GM23338 (cell line): ENCODE measurements at regions not wholly inside any gene's neighbourhood (a gene's known extent, or its start where the extent isn't known, plus 50 kb on each side); places are given as distances from the start of the nearest gene placed in this dataset.
A peak's percentile ranks its signal among the peaks of the same experiment; 100 is the strongest.

Source experiments
- ATAC-seq: fragments of 200-7000 bp; cut with Tn5 transposase; 3 replicates; pipeline ENCODE4 v1.9.1; 2020
- DNase-seq: peaks from one replicate; pipeline ENCODE4 v3.0.0-alpha.2; 2015; ENCODE audit warnings: low spot score
- H2AFZ ChIP-seq: fragments of 200-600 bp; sonication (generic); 2 replicates; pipeline ENCODE4 v1.8.0; 2016; ENCODE audit warnings: antibody characterized with exemption, mild to moderate bottlenecking, moderate library complexity
- H3F3A ChIP-seq: fragments of 200-600 bp; sonication (generic); replicated peaks from 2 replicates; pipeline ENCODE4 v1.8.0; 2017; ENCODE audit warnings: antibody characterized with exemption, mixed run types, low read depth
- H3K27ac ChIP-seq: fragments of 200-600 bp; sonication (generic); 2 replicates; pipeline ENCODE4 v1.6.1; 2016; ENCODE audit warnings: low read depth
- H3K27me3 ChIP-seq: fragments of 200-600 bp; sonication (generic); 2 replicates; pipeline ENCODE4 v1.8.0; 2016; ENCODE audit warnings: mild to moderate bottlenecking, mixed run types, moderate library complexity; ENCODE audit not compliant: insufficient read depth
- H3K36me3 ChIP-seq: fragments of 200-600 bp; sonication (generic); 2 replicates; pipeline ENCODE4 v1.8.0; 2016; ENCODE audit warnings: mild to moderate bottlenecking; ENCODE audit not compliant: insufficient read depth
- H3K4me1 ChIP-seq: fragments of 200-600 bp; sonication (generic); 2 replicates; pipeline ENCODE4 v1.8.0; 2016; ENCODE audit warnings: mild to moderate bottlenecking, moderate library complexity; ENCODE audit not compliant: insufficient read depth
- H3K4me2 ChIP-seq: fragments of 200-600 bp; sonication (generic); 2 replicates; pipeline ENCODE4 v1.7.1; 2017; ENCODE audit warnings: mixed run types
- H3K4me3 ChIP-seq: fragments of 200-600 bp; sonication (generic); 2 replicates; pipeline ENCODE4 v1.6.1; 2016; ENCODE audit warnings: mixed run types
- H3K79me2 ChIP-seq: fragments of 200-600 bp; sonication (generic); replicated peaks from 2 replicates; pipeline ENCODE4 v1.8.0; 2017; ENCODE audit warnings: mild to moderate bottlenecking; ENCODE audit not compliant: insufficient read depth
- H3K9me2 ChIP-seq: fragments of 200-600 bp; sonication (generic); 2 replicates; pipeline ENCODE4 v1.8.0; 2017; ENCODE audit not compliant: insufficient read depth
- H4K20me1 ChIP-seq: fragments of 200-600 bp; sonication (generic); replicated peaks from 2 replicates; pipeline ENCODE4 v1.8.0; 2017; ENCODE audit warnings: mild to moderate bottlenecking; ENCODE audit not compliant: insufficient read depth
- H3K27ac Mint-ChIP-seq: 2 replicates; pipeline ENCODE4 v1.8.0; 2020; ENCODE audit warnings: inconsistent platforms, mild to moderate bottlenecking, moderate library complexity, mixed read lengths
- H3K27me3 Mint-ChIP-seq: 3 replicates; pipeline ENCODE4 v1.8.0; 2022; ENCODE audit warnings: low read depth, mild to moderate bottlenecking, moderate library complexity, mixed read lengths, inconsistent platforms; ENCODE audit not compliant: insufficient read depth, poor library complexity
- H3K36me3 Mint-ChIP-seq: 3 replicates; pipeline ENCODE4 v1.8.0; 2021; ENCODE audit warnings: low read depth, mild to moderate bottlenecking, inconsistent platforms, moderate library complexity, mixed read lengths
- H3K4me1 Mint-ChIP-seq: 3 replicates; pipeline ENCODE4 v1.8.0; 2020; ENCODE audit warnings: mild to moderate bottlenecking, inconsistent platforms, mixed read lengths
- H3K4me3 Mint-ChIP-seq: 3 replicates; pipeline ENCODE4 v1.8.0; 2021; ENCODE audit warnings: moderate library complexity, mild to moderate bottlenecking, inconsistent platforms, mixed read lengths
- H3K9me3 Mint-ChIP-seq: 3 replicates; pipeline ENCODE4 v1.8.0; 2020; ENCODE audit warnings: moderate library complexity, mild to moderate bottlenecking, inconsistent platforms, mixed read lengths
- CREB1 ChIP-seq: fragments of 250-450 bp; sonication (Bioruptor Pico); IDR thresholded peaks from 2 replicates; pipeline ENCODE4 v1.5.0; 2020; ENCODE audit warnings: low read depth, mild to moderate bottlenecking, moderate library complexity
- EZH2phosphoT487 ChIP-seq: fragments of 200-600 bp; sonication (generic); IDR thresholded peaks from one replicate; pipeline ENCODE4 v1.8.1; 2018; ENCODE audit warnings: antibody characterized with exemption; ENCODE audit not compliant: unreplicated experiment
- JUNB ChIP-seq: IDR thresholded peaks from one replicate; pipeline ENCODE4 v1.6.1; 2016; ENCODE audit warnings: antibody characterized with exemption; ENCODE audit not compliant: unreplicated experiment
- NANOG ChIP-seq: IDR thresholded peaks from 2 replicates; pipeline ENCODE4 v1.6.1; 2016; ENCODE audit warnings: antibody characterized with exemption, borderline replicate concordance
- POLR2AphosphoS5 ChIP-seq: IDR thresholded peaks from 2 replicates; pipeline ENCODE4 v1.6.1; 2016; ENCODE audit warnings: antibody characterized with exemption, low read depth
- REST ChIP-seq: IDR thresholded peaks from one replicate; pipeline ENCODE4 v1.6.1; 2018; ENCODE audit warnings: antibody characterized with exemption; ENCODE audit not compliant: unreplicated experiment
- ZNF331 ChIP-seq: fragments of 250-450 bp; sonication (Bioruptor Pico); IDR thresholded peaks from 2 replicates; pipeline ENCODE4 v1.5.0; 2020; ENCODE audit warnings: low read depth, mild to moderate bottlenecking, moderate library complexity
- TF ChIP-seq, protein P1 (sequence below), 2 experiments: fragments of 200-600 bp in 1 of 2; sonication (generic) in 1 of 2; conservative IDR thresholded peaks; 2 replicates each; pipeline versions ENCODE4 v1.5.1 to v1.6.1; 2016 to 2017; ENCODE audit warnings: antibody characterized with exemption in 2 of 2, low read depth in 2 of 2, mild to moderate bottlenecking in 2 of 2, moderate library complexity in 1 of 2
- TF ChIP-seq, protein P2 (sequence below): IDR thresholded peaks from 2 replicates; pipeline ENCODE4 v1.6.1; 2016; ENCODE audit warnings: antibody characterized with exemption

DNA sequence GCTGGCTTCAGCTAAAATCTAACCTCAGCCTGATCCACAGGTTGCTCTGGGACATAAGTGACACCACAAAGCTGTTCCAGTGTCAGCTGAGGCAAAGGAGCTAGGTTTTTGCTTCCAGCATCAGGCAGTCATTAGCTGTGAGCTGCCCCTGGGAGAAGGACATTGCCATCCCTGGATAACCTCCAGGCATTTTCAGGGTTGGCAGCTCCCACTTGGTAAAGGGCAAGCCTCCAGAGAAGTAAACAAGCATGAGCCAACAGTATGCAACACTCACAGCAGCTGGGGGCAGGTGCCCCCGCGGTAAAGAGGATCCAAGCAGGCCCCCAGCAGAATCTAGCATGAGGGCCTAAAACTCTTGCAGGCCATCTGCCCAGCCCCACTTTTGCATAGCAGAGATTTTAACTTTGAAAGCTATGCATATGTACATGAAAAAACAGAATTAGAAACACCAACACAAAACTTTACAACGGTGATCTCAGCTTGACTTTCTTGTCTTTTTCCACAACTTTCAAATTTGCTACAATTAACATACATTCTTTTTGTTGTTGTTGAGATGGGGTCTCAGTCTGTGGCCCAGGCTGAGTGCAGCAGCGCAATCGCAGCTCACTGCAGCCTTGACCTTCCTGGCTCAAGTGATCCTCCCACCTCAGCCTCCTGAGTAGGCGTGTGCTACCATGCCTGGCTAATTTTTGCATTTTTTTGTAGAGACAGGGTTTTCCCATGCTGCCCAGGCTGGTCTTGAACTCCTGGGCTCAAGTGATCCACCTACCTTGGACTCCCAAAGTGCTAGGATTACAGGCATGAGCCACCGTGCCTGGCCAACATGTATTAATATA, 83.8 kb upstream of the TPM1 start:
- no peaks in the 10 kb centered on the region for H3F3A ChIP-seq
- ATAC-seq = no peak; the same call in 2 of the 3 replicates

More for the DNA sequence above, 83.8 kb upstream of the TPM1 start:
- Mint-ChIP-seq H3K36me3 (no peaks in the 10 kb centered on the region; the same call in 2 of the 3 replicates), H3K9me3 (no peaks in the 10 kb centered on the region; the same call in 1 of the 3 replicates), H3K27me3 (peaks cover 9% of the 10 kb centered on the region), H3K4me1 (peaks cover 12% of the 10 kb centered on the region), H3K4me3 (no peak overlapping the region), H3K27ac (no peak overlapping the region)
- TF ChIP-seq JUNB = no peak
- TF ChIP-seq, protein P1, sequence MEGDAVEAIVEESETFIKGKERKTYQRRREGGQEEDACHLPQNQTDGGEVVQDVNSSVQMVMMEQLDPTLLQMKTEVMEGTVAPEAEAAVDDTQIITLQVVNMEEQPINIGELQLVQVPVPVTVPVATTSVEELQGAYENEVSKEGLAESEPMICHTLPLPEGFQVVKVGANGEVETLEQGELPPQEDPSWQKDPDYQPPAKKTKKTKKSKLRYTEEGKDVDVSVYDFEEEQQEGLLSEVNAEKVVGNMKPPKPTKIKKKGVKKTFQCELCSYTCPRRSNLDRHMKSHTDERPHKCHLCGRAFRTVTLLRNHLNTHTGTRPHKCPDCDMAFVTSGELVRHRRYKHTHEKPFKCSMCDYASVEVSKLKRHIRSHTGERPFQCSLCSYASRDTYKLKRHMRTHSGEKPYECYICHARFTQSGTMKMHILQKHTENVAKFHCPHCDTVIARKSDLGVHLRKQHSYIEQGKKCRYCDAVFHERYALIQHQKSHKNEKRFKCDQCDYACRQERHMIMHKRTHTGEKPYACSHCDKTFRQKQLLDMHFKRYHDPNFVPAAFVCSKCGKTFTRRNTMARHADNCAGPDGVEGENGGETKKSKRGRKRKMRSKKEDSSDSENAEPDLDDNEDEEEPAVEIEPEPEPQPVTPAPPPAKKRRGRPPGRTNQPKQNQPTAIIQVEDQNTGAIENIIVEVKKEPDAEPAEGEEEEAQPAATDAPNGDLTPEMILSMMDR (conservative IDR thresholded peaks at IDR 0.05; ENCODE audit: low read depth in 2 of 2) = no peak
- TF ChIP-seq REST = no peak
- no peak for TF ChIP-seq CREB1 (CRISPR knock-in tag)
- no peak for TF ChIP-seq NANOG
- TF ChIP-seq EZH2phosphoT487 = no peak
- TF ChIP-seq POLR2AphosphoS5 = no peak
- TF ChIP-seq, protein P2, sequence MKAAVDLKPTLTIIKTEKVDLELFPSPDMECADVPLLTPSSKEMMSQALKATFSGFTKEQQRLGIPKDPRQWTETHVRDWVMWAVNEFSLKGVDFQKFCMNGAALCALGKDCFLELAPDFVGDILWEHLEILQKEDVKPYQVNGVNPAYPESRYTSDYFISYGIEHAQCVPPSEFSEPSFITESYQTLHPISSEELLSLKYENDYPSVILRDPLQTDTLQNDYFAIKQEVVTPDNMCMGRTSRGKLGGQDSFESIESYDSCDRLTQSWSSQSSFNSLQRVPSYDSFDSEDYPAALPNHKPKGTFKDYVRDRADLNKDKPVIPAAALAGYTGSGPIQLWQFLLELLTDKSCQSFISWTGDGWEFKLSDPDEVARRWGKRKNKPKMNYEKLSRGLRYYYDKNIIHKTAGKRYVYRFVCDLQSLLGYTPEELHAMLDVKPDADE = no peak
- TF ChIP-seq ZNF331 (CRISPR knock-in tag) = no peak
- Histone ChIP-seq H3K79me2 (no peaks in the 10 kb centered on the region), H3K27me3 (no peaks in the 10 kb centered on the region), H3K4me3 (no peak overlapping the region), H2AFZ (peak overlapping the region; percentile 81), H4K20me1 (no peaks in the 10 kb centered on the region), H3K9me2 (peaks cover 4% of the 10 kb centered on the region; the same call in 1 of the 2 replicates), H3K27ac (no peak overlapping the region), H3K4me1 (peaks cover 8% of the 10 kb centered on the region; the same call in 1 of the 2 replicates), H3K4me2 (peak overlapping the region; percentile 15; the same call in 1 of the 2 replicates), H3K36me3 (no peaks in the 10 kb centered on the region)
- no peak for DNase-seq
